ENCODE measurements at regions not wholly inside any gene's neighbourhood (a gene's known extent, or its start where the extent isn't known, plus 50 kb on each side); places are given as distances from the start of the nearest gene placed in this dataset.

DNA sequence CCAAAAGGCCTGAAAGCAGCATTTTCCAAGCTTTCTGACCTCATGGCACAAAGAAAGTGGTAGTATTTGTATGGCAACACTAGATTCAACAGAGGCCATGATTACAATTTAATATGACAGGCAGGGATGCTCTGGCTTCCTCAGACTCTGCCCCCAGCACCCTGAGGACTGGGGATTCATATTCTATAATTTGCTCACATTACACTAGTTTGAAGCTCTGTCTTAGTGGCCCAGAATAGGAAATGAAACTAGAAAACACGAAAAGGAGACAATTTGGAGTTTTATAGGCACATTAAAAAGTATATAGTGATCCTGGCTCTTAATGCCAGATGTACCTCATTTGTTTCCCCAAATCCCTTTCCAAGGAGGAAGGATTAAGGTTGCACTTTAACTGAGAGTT is 173.0 kb upstream of the STK17B start:
- no peak overlapping the region for H3K27ac ChIP-seq
- no peak overlapping the region for H3K4me3 ChIP-seq
- TF ChIP-seq, protein P1, sequence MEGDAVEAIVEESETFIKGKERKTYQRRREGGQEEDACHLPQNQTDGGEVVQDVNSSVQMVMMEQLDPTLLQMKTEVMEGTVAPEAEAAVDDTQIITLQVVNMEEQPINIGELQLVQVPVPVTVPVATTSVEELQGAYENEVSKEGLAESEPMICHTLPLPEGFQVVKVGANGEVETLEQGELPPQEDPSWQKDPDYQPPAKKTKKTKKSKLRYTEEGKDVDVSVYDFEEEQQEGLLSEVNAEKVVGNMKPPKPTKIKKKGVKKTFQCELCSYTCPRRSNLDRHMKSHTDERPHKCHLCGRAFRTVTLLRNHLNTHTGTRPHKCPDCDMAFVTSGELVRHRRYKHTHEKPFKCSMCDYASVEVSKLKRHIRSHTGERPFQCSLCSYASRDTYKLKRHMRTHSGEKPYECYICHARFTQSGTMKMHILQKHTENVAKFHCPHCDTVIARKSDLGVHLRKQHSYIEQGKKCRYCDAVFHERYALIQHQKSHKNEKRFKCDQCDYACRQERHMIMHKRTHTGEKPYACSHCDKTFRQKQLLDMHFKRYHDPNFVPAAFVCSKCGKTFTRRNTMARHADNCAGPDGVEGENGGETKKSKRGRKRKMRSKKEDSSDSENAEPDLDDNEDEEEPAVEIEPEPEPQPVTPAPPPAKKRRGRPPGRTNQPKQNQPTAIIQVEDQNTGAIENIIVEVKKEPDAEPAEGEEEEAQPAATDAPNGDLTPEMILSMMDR (IDR thresholded peaks at IDR 0.05) = no peak
- DNase-seq (ENCODE audit: low spot score) = no peak

- Histone ChIP-seq H3K4me3 (no peak overlapping the region), H3K27ac (no peak overlapping the region)
- TF ChIP-seq, protein P1 (IDR thresholded peaks at IDR 0.05) = no peak
- DNase-seq (ENCODE audit: low spot score) = no peak
These were observed 182.3 kb upstream of the STK17B start for GRCh38 chr2:196353717-196354116.

GRCh38 chr2:196354186-196354585 is 182.8 kb upstream of the STK17B start:
- TF ChIP-seq, protein P1 (IDR thresholded peaks at IDR 0.05) = no peak
- no peak overlapping the region for H3K27ac ChIP-seq
- DNase-seq (ENCODE audit: low spot score) = no peak
- no peak overlapping the region for H3K4me3 ChIP-seq

DNA sequence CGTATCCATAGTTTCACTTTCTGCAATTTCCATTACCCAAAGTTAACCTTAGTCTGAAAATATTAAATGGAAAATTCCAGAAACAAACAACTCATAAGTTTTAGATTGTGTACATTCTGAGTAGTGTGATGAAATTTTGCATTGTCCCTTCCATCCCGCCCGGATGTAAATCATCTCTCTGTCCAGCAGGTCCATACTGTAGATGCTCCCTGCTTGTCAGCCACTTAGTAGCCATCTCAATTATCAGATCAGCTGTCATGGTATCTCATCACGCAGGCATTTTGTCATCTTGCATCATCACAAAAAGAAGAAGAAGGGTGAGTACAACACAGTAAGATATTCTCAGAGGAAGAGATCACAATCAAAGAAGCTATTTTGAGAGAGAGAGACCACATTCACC is 185.0 kb upstream of the STK17B start:
- no peak for DNase-seq (ENCODE audit: low spot score)
- Histone ChIP-seq H3K4me3 (no peak overlapping the region), H3K27ac (no peak overlapping the region)
- TF ChIP-seq, protein P1 (IDR thresholded peaks at IDR 0.05) = no peak

- no peak overlapping the region for H3K4me3 ChIP-seq
- H3K27ac ChIP-seq = no peak overlapping the region
- TF ChIP-seq, protein P1 (IDR thresholded peaks at IDR 0.05) = no peak
- DNase-seq (ENCODE audit: low spot score) = no peak
These were observed 189.3 kb upstream of the STK17B start for GRCh38 chr2:196360650-196361049.

DNA sequence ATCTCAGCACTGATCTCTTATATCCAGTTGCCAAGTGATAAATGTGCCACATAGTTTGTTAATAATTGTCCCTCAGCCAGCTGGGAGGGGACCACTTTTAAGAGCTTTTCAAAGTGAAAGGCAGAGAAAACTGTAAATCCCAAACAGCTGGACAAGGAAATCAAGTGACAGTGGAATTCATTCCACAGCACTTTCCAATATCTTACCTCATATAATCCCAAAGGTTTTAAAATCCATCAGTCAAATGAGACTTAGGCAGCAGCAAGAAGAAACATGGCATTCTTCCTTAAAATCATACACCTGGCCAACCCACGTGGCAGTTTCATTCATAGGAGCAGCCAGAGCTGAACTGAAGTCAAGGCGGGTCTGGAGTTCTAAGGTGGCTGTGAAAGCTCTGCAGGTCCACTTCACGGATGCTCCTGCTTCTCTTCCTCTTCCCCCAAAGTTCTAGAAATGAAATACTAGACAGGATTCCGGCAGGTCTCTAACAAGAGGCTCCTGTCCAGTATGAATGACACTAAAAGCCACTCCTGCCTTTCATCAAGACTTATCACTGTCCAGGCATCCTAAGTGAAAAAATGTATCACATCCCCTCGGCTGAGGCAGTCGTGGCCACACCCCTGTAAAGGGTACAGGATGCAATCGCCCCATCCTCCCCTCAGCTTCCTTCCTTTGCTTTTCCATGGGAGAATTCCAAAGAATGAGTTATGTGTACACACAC is 190.4 kb upstream of the STK17B start:
- no peak overlapping the region for H3K4me3 ChIP-seq
- TF ChIP-seq, protein P1 (IDR thresholded peaks at IDR 0.05) = no peak
- no peak overlapping the region for H3K27ac ChIP-seq
- DNase-seq (ENCODE audit: low spot score) = no peak

DNA sequence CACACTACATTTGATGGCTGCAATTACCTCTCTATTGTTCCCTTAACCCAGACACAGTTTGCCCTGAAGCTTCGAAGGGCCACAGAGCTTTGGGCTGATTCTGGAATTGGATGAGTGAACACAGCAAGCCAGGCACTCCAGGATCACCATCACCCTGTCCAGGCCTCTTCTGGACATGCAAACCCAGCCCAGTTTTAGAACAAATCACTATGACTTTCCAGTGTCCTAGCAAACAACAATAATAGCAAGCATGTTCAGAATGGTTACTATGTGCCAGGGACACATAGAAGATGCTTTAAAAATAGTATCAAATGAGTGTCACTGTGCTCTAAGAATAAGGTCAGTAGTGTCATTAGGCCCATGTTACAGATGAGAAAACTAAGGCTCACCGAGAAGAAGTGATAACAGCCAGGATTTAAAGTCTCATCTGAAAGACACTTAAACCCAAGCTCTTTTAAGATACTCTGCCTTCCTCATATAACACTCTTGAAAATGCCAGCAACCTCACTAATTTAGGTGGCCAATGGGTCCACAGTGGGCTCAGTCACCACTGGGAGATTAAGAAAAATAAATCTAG is 191.7 kb upstream of the STK17B start:
- no peak overlapping the region for H3K4me3 ChIP-seq
- no peak for DNase-seq (ENCODE audit: low spot score)
- TF ChIP-seq, protein P1 (IDR thresholded peaks at IDR 0.05) = no peak
- H3K27ac ChIP-seq = no peak overlapping the region

All from coronary artery (tissue), 2 donors.